ENCODE measurements at regions not wholly inside any gene's neighbourhood (a gene's known extent, or its start where the extent isn't known, plus 50 kb on each side); places are given as distances from the start of the nearest gene placed in this dataset.

DNA sequence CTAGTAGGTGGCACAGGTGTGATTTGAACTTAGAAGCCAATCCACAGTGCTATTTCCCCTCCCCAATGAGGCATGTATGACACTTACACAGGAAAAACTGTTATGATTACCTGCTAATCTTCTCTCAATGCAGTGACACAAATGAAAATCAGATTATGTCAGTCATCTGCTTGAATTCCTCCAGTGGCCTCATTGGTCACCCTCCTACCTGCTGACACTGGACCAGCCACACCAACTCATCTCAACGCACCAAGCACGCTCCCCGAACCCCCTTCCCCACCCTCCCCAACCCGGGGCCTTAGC, 82.2 kb upstream of the SEC11C start:
- WGBS (ENCODE audit: low lambda C conversion rate): 9% methylated on average over 4 of the region's 4 CpGs
- TF ChIP-seq, protein P1, sequence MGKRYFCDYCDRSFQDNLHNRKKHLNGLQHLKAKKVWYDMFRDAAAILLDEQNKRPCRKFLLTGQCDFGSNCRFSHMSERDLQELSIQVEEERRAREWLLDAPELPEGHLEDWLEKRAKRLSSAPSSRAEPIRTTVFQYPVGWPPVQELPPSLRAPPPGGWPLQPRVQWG (CRISPR knock-in tag; IDR thresholded peaks at IDR 0.05; ENCODE audit: borderline replicate concordance, low read depth): no peak
- no peak for TF ChIP-seq TCF12 (IDR thresholded peaks at IDR 0.05)
- no peak for TF ChIP-seq TCF12 (CRISPR knock-in tag; IDR thresholded peaks at IDR 0.05)
- TF ChIP-seq, protein P2, sequence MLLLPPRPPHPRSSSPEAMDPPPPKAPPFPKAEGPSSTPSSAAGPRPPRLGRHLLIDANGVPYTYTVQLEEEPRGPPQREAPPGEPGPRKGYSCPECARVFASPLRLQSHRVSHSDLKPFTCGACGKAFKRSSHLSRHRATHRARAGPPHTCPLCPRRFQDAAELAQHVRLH (CRISPR knock-in tag; IDR thresholded peaks at IDR 0.05; ENCODE audit: borderline replicate concordance, low read depth): no peak
- no peak for TF ChIP-seq ZNF570 (CRISPR knock-in tag; IDR thresholded peaks at IDR 0.05; ENCODE audit: borderline replicate concordance)
- no peak for TF ChIP-seq ZMYM4 (CRISPR knock-in tag; IDR thresholded peaks at IDR 0.05)
- no peak for TF ChIP-seq ZMAT3 (CRISPR knock-in tag; conservative IDR thresholded peaks at IDR 0.05)
- TF ChIP-seq, protein P3, sequence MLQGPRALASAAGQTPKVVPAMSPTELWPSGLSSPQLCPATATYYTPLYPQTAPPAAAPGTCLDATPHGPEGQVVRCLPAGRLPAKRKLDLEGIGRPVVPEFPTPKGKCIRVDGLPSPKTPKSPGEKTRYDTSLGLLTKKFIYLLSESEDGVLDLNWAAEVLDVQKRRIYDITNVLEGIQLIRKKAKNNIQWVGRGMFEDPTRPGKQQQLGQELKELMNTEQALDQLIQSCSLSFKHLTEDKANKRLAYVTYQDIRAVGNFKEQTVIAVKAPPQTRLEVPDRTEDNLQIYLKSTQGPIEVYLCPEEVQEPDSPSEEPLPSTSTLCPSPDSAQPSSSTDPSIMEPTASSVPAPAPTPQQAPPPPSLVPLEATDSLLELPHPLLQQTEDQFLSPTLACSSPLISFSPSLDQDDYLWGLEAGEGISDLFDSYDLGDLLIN (CRISPR knock-in tag; IDR thresholded peaks at IDR 0.05; ENCODE audit: borderline replicate concordance): no peak
- no peak for TF ChIP-seq MZF1 (CRISPR knock-in tag; IDR thresholded peaks at IDR 0.05; ENCODE audit: borderline replicate concordance)
- TF ChIP-seq, protein P4, sequence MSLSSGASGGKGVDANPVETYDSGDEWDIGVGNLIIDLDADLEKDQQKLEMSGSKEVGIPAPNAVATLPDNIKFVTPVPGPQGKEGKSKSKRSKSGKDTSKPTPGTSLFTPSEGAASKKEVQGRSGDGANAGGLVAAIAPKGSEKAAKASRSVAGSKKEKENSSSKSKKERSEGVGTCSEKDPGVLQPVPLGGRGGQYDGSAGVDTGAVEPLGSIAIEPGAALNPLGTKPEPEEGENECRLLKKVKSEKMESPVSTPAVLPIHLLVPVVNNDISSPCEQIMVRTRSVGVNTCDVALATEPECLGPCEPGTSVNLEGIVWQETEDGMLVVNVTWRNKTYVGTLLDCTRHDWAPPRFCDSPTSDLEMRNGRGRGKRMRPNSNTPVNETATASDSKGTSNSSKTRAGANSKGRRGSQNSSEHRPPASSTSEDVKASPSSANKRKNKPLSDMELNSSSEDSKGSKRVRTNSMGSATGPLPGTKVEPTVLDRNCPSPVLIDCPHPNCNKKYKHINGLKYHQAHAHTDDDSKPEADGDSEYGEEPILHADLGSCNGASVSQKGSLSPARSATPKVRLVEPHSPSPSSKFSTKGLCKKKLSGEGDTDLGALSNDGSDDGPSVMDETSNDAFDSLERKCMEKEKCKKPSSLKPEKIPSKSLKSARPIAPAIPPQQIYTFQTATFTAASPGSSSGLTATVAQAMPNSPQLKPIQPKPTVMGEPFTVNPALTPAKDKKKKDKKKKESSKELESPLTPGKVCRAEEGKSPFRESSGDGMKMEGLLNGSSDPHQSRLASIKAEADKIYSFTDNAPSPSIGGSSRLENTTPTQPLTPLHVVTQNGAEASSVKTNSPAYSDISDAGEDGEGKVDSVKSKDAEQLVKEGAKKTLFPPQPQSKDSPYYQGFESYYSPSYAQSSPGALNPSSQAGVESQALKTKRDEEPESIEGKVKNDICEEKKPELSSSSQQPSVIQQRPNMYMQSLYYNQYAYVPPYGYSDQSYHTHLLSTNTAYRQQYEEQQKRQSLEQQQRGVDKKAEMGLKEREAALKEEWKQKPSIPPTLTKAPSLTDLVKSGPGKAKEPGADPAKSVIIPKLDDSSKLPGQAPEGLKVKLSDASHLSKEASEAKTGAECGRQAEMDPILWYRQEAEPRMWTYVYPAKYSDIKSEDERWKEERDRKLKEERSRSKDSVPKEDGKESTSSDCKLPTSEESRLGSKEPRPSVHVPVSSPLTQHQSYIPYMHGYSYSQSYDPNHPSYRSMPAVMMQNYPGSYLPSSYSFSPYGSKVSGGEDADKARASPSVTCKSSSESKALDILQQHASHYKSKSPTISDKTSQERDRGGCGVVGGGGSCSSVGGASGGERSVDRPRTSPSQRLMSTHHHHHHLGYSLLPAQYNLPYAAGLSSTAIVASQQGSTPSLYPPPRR (CRISPR knock-in tag; IDR thresholded peaks at IDR 0.05; ENCODE audit: borderline replicate concordance): no peak
- TF ChIP-seq NCOA5 (CRISPR knock-in tag; IDR thresholded peaks at IDR 0.05): no peak
- TF ChIP-seq, protein P5, sequence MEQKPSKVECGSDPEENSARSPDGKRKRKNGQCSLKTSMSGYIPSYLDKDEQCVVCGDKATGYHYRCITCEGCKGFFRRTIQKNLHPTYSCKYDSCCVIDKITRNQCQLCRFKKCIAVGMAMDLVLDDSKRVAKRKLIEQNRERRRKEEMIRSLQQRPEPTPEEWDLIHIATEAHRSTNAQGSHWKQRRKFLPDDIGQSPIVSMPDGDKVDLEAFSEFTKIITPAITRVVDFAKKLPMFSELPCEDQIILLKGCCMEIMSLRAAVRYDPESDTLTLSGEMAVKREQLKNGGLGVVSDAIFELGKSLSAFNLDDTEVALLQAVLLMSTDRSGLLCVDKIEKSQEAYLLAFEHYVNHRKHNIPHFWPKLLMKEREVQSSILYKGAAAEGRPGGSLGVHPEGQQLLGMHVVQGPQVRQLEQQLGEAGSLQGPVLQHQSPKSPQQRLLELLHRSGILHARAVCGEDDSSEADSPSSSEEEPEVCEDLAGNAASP (CRISPR knock-in tag; IDR thresholded peaks at IDR 0.05; ENCODE audit: borderline replicate concordance): no peak
- no peak for TF ChIP-seq POGZ (CRISPR knock-in tag; IDR thresholded peaks at IDR 0.05)
- no peak for TF ChIP-seq ZNF7 (CRISPR knock-in tag; IDR thresholded peaks at IDR 0.05)
- TF ChIP-seq ZBTB7B (CRISPR knock-in tag; IDR thresholded peaks at IDR 0.05): no peak
- TF ChIP-seq ZNF720 (CRISPR knock-in tag; IDR thresholded peaks at IDR 0.05): no peak
- TF ChIP-seq KDM6A (CRISPR knock-in tag; IDR thresholded peaks at IDR 0.05; ENCODE audit: low read depth): no peak

More for the DNA sequence above, 82.2 kb upstream of the SEC11C start:
- ChIA-PET POLR2A (no interaction called here), CTCF (ENCODE audit: low intra/inter-chr PET ratio, low total read pairs) (interaction anchor here (2.1 to 2.3 kb wide), 2 partner anchors 276 to 289 kb away, joined by 7 to 23 read pairs; no protein-coding TSS in a partner anchor)
- DNase-seq (ENCODE audit: low spot score): no peak
- Histone ChIP-seq H4K20me1 (ENCODE audit: insufficient read depth, low read length) (no peaks in the 10 kb centered on the region), H3K36me3 (replicated peaks in 1 of 2; ENCODE audit: control insufficient read depth in 1 of 2, insufficient read depth in 2 of 2, low read length in 2 of 2) (no peaks in the 10 kb centered on the region), H2AFZ (ENCODE audit: low read length) (no peak overlapping the region), H3K27ac (ENCODE audit: extremely low read length, insufficient read depth, low read length) (no peak overlapping the region), H3K79me2 (ENCODE audit: insufficient read depth, low read length) (no peaks in the 10 kb centered on the region), H3K9ac (ENCODE audit: insufficient read depth, low read depth, low read length) (no peak overlapping the region), H3K4me3 (replicated peaks in 1 of 3; ENCODE audit: insufficient read depth in 1 of 3, low read depth in 2 of 3, low read length in 3 of 3) (no peak overlapping the region), H3K4me2 (ENCODE audit: low read depth, low read length) (no peak overlapping the region), H3K9me3 (ENCODE audit: low read length) (no peaks in the 10 kb centered on the region), H3K27me3 (ENCODE audit: control insufficient read depth in 1 of 2, insufficient read depth in 2 of 2, low read length in 2 of 2) (peaks cover 2 to 33% of the 10 kb centered on the region in 2 experiments; a peak in 3 of 5 replicates), H3K4me1 (ENCODE audit: insufficient read depth, low read length) (no peaks in the 10 kb centered on the region)
- no peak for ATAC-seq
- BruUV-seq (replicated peaks): no TSS peak
- in situ Hi-C loops (cut with HindIII; ENCODE audit: extremely low pct_ligation_motif_present, low pct_unique_long_range_greater_than_20kb): loop anchor here (10.0 to 25.0 kb wide), 3 partner anchors 273 to 670 kb away; no protein-coding TSS in a partner anchor
- FAIRE-seq: no peak
- intact Hi-C loops (cut with micrococcal nuclease; ENCODE audit: unreplicated experiment): loop anchor here (1.0 kb wide), 2 partner anchors 276 to 289 kb away; no protein-coding TSS in a partner anchor

Data from HepG2 (cell line).